Inferior parietal cortex (tissue), 1 donor: ENCODE measurements at regions not wholly inside any gene's neighbourhood (a gene's known extent, or its start where the extent isn't known, plus 50 kb on each side); places are given as distances from the start of the nearest gene placed in this dataset.
"Not testable (repeated sequence)": the region's sequence is repeated elsewhere in the genome, so short reads cannot be mapped to it uniquely, and the experiment has no call there.

Experiments used
- DNase-seq: peaks from one replicate; pipeline ENCODE4 v3.0.0-alpha.2; 2016; ENCODE audit errors: extremely low spot score

DNA sequence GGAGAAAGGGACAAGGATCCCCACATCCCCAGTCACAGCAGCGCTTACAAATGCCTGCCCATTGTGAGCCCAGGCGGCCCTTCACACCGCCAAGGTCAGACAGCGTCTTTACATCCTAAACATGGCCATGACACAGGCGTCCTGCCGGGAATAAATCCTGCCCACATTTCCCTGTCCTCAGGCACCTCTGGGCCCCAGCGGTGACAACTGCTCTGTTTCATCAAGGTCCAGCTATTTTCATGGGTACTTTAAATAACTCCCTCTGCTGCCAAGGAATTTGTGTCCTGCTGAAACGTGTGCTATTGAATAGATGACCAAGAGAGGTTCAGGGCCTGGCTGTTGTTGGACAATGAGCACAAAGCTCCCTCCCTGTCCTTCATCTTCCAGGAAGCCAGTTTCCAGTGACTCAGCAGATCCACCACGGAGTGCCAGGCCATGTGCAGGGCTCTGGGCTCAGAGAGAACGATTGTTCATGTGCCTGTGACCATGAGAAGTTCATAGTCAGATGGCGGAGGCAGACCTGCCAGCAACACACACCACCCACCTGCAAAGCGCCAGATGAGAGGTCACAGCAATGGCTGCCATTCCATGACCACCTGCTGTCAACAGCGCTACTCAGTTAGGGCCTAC, 195.8 kb downstream of the MATN1 start:
- no peak for DNase-seq

DNA sequence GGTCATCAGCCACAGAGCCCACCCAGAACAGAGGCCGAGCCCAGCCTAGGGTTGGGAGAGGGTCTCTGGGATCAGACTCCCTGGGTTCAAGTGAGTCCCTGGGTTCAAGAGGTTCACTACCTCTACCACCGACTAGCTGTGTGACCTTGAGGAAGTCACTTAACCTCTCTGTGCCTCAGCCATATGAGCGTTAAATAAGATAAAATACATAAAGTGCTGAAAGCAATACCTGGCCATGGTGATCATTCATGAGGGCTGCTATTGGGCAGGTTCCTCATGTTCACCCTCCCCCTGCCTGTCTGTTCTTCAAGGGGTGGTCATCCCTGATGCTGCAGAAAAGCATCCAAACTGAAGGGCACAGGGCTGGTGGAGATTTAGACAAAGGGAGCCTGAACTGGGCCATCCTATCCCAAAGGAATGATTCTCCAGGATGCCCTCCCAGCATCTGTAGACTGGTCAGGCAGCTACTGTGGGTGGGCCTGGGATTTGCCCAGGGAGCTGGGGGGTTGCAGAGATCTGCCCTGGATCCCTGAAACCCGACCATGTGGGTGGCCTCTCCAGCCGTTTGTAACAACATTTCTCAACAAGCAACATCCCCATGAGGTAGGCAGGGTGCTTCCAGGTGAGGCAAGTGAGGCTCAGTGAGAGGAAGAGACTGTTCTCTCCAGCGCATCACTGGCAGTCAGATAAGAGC, 196.6 kb downstream of the MATN1 start:
- DNase-seq, result no peak

GRCh38 chr1:30525971-30526651, 197.3 kb downstream of the MATN1 start:
- DNase-seq, result no peak

GRCh38 chr1:30525631-30525970, 197.8 kb downstream of the MATN1 start:
- no peak for DNase-seq

DNA sequence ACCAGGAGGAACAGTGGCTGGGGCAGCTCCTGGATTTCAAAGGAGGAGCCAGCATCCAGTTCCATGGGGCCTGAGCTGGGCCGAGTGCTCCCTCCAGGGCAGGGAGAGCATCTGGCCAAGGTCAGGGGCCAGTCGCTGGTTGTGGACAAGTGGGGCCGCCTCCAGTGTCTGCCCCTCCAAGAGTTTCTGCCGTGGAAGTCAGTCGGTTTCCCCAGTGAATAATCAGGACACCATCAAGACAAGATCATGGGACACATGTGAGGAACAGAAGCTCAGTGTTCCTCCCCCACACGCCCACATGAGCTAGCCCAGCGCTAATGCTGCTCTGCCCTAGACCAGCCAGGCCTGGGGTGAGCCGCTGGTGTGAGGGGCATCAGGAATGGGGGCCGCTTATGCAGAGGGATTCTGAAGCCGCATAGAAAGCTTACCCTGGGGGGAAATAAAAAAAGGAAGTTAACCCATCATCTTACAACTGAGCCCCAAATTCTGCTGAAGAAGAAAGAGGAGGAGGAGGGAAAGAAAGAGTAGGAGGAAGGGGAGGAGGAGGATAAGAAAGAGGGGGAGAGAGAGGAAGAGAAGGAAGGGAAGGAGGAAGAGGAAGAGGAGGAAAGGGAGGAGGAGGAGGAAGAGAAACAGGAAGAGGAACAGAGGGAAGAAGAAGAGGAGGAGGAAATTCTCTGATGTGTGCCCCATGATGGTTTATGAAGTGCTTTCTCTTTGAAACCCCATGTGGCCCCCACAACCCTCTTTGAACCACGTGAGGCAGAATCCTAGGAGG, 198.4 kb downstream of the MATN1 start:
- no peak for DNase-seq

DNA sequence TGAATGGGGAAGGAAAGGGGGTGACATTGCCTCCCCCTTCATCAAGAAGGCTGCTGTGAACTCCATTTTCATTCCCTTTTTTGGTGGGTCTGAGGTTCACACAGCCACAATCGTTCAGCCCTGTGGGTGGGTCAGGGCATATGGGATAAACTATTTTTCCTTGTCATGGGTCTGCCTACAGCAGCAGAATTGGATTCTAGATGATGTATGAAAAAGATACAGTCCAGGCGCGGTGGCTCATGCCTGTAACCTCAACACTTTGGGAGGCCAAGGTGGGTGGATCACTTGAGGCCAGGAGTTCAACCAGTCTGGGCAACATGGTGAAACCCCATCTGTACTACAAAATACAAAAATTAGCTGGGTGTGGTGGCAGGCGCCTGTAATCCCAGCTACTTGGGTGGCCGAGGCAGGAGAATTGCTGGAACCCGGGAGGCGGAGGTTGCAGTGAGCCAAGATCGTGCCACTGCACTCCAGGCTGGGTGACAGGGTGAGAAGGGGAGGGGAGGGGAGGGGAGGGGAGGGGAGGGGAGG, 199.3 kb downstream of the MATN1 start:
- DNase-seq, result not testable (repeated sequence)

DNA sequence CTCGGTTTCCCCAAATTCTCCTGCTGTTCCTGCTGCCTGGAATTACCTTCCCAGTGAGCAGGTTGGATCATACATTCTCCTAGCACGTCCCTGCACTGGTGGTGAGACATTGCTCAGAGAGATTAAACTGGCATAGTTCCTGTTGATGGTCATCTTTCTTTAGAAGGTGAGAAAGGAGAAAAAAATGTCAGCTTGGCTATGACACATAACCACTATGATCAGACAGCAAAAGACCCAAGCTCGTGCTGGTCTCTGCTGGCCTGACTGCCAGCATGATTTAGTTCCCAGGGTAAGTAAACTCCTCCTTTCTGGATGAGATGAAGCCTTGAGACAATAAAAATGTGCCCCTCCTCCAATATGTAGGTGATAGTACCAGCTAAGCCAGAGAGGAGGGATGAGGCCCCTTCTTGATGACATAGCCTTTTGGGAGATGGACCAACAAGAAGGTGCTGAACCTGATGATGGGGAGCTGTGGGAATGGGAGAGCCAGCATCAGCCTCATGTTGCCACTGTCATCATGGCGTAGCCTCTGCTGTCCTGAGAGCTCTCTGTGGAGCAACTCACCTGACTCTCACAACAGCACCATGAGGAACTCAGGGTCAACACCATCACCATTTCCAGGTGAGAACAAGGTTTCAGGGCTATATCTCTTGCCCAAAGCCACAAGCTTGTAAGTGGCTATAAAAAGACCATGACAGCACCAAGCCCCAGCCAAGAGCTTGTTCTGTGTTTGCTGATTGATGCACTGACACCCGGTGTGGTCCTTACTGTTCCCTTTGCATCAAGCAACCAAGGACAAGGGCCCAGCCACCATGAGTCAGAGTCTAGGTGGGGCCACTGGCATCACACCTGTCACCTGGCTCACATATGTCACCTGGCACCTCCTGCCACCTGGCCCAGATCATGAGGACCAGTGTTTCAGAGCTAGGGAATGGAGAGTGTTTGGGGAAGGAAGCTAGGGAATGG, 200.0 kb downstream of the MATN1 start:
- DNase-seq, result no peak

DNA sequence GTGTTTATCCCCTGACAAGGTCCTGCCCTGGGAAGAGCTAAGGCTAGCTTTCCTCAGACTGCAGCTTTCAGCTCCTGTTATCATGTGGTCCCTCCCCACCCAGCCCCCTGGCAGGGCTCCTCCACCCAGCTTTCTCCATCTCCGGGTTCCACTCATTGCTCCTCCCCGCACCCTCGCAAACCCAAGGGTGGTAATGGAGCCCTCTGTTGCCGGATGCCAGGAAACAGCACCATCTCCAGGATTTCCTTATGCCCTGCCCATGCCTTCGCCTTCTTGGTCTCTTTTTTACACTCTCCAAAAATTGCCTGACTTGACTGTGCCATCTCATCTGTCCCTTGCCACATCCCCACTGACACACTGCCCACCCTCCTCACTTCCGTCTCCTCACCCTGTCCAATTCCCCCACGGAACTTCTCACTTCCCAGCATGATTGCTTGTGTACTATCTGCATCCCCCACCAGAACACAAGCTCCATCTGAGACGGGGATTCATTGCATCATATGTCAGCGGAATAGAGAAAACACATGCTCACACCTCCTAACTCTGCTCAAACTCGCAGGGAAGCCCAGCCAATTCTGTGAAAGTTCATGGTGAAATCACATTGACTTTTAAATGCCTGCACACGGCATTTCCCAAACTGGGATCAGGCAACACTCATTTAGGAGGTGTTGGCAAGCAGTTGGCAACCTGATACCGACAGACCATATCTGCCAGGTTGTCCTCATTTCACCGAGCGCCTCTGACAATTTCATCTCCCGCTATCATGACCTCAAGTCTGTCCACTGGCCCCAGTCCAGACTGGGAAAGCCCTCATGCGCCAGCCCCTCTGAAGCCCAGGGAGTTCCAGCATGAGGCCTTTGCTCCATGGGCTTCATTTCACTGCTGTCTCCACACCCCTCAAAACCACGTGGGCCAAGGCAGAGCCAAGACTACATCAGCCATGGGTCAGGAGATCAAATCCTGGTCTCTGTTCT, 201.1 kb downstream of the MATN1 start:
- DNase-seq, result no peak

- DNase-seq, result no peak
Observed at GRCh38 chr1:30521261-30521865, 202.0 kb downstream of the MATN1 start.

DNA sequence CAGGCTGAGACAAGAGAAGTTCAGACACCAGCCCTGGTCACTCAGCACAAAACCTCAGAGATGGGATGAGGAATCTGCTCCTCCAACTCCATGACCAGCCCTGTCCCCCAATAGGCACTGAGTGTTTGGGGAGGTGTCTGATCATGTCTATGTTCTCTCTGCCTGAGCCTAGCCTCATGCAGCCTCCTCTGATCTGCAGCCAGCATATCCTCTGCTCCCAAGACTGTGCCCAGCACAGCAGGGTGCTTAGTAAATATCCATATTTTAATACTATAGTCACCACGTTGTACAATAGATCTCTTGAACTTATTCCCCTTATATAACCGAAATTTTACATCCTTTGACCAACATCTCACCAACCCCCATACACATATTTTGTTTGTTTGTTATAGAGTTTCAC, 202.9 kb downstream of the MATN1 start:
- DNase-seq, result no peak

DNA sequence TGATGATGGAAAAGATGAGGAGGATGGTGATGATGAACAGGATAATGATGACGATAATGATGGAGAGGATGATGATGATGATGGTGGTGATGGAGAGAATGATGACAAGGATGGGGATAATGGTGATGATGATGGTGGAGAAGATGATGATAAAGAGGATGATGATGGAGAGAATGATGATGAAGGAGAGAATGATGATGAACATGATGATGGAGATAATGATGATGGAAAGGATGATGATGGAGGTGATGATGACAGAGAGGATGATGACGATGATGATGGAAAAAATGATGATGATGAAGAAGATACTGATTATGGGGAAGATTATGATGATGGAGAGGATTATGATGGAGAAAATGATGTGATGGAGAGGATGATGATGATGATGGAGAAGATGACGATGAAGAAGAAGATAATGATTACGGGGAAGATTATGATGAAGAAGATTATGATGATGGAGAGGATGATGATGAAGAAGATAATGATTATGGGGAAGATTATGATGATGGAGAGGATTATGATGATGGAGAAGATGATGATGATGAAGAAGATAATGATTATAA, 204.1 kb downstream of the MATN1 start:
- DNase-seq, result no peak

GRCh38 chr1:30518696-30519095, 204.7 kb downstream of the MATN1 start:
- no peak for DNase-seq

- DNase-seq, result no peak
Observed at GRCh38 chr1:30518186-30518585, 205.2 kb downstream of the MATN1 start.

- DNase-seq, result not testable (repeated sequence)
Observed at GRCh38 chr1:30517666-30518065, 205.7 kb downstream of the MATN1 start.

DNA sequence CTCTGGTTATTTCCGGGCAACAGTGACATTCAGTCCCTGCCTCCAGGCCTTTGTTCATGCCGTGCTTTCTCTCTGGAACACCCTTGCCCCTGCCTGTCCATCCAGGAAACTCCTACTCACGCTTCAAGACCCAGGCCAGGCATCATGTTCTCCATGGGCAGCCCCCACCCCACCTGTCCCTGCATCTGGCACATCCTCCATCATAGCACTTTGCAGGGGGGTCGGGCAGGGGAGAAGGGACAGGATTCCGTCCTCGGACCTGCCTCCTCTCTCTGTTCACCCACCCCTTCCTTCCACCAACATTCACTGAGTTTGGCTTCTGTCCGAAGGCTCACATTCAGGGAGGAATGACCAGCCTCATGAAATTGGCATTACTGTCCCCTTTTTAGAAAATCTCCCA, 206.1 kb downstream of the MATN1 start:
- not testable (repeated sequence) for DNase-seq

- no peak for DNase-seq
Observed at GRCh38 chr1:30516485-30516858, 206.9 kb downstream of the MATN1 start.

GRCh38 chr1:30515755-30516484, 207.5 kb downstream of the MATN1 start:
- no peak for DNase-seq

- no peak for DNase-seq
Observed at GRCh38 chr1:30514945-30515344, 208.4 kb downstream of the MATN1 start.
